Amniotic epithelial cell (primary cell): ENCODE measurements at regions not wholly inside any gene's neighbourhood (a gene's known extent, or its start where the extent isn't known, plus 50 kb on each side); places are given as distances from the start of the nearest gene placed in this dataset.

Experiments
- DNase-seq: peaks from one replicate; pipeline ENCODE4 v3.0.0-alpha.2; 2010; ENCODE audit warnings: low read depth

GRCh38 chr4:38313175-38313574 is 350.8 kb upstream of the KLF3 start:
- no peak for DNase-seq

DNA sequence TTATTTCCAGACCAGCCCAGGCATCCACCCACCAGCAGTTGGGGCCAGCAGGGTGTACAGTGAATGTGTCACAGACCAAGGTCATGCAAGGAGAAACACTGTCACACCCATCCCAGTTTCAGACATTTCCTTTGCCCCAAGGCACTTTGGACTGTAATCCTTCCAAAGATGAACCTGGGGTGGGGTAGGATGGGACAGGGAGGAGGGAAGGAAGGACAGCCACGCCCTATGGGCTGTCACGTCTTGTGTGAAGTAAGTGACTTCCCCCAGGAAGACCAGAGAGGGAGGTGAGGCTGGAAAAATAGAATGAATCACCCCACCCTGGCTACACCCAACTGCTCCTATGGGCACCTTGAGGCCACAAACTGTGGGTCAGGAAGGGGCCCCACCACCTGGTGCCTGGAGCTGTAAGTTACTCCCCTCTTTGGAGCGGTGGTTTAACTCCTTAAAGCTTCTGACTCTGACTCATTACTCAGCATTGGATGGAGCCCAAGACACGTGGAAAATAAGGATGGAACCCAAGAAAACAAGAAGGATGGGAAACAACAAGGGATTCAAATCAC is 349.9 kb upstream of the KLF3 start:
- DNase-seq = peak; percentile 65

DNA sequence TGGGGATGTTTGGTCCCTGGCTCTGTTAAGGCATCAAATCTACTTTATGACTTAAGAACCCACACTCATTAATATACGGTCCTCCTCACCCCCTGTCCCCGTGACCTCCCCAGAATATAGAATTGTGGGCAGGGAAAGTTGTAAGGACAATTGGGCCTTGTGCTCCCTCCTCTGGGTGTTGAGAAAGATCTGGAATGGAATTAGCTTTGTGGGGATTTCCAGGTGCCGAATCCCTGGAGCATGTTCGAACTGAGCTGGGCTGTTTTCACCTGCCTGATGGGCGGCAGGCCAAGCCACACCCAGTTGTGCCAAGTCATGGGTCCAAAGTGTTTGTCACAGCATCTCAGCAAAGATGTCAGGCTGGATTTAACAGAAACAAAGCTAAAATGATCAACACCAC is 349.3 kb upstream of the KLF3 start:
- no peak for DNase-seq

DNA sequence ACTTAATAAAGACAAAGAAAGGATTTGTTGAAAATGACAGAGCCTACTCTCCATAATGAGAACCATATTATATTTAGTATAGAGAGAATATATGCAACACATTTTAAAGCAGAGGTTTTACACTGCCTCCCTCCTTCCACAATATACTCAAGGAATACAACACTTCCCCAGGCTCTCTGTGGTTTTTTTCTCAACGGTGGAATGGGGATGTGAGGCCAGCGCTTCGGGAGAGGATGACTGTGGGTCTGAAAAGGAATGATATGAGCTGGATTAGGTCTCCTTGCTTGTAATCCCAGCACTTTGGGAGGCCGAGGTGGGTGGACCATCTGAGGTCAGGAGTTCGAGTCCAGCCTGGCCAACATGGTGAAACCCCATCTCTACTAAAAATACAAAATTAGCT is 348.7 kb upstream of the KLF3 start:
- DNase-seq = peak; percentile 24

GRCh38 chr4:38316045-38316444 is 348.0 kb upstream of the KLF3 start:
- no peak for DNase-seq

GRCh38 chr4:38317041-38317674 is 346.8 kb upstream of the KLF3 start:
- no peak for DNase-seq

DNA sequence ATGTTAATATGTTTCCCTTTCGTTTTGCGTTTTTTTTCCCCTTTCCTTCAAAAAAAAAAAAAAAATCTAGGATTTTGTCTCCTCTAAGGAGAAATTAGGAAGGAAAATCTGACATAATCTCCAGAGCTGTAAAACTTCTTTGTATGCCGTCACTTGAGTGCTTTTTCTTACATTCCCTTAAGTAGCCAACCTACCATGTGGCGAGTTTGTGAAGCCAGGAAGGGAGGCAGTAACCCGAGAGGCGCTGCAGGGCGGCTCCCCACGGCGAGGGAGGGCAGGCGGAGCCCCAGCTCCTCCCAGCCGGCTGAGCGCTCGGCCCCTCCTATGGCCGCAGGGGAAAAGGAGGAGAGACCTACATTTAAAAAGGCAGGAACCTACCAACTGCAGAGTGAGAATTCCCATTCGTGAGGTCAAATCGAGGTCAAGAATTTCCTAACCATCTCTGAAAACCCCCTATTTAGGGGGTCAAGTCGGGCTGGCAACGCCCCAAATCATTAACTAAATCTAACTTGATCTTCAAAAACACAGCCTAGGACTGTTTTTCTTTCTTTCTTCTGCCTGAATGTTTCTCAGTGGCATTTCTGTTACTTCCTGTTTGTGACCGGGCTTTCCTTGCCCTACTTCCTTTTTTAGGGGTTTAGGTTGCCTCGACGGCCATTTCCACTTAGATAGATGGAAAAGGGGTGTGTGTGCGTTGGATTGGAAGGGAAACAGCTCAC is 345.1 kb upstream of the KLF3 start:
- peak; percentile 95 for DNase-seq

GRCh38 chr4:38319456-38320342 is 344.3 kb upstream of the KLF3 start:
- peak; percentile 79 for DNase-seq

- DNase-seq = no peak
Measured at GRCh38 chr4:38320343-38320695, 343.7 kb upstream of the KLF3 start.

DNA sequence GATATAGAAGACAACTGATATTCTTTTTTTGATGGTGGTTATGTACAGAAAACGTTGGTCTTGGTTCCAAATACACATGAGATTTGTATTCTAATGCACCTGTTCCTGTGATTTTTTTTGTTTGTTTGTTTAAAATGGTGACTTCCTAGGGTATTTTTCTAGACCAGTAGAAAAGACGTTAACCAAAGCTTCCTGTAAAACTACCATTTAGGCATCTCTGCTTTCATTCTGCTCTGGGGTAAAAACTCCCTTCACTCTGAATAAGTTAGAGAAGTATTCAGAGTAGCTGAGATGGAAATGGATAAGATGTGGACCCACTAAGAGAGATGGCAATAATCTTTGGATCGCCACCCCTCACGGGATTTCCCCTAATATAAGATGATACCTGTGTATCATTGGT is 343.2 kb upstream of the KLF3 start:
- DNase-seq = no peak

DNA sequence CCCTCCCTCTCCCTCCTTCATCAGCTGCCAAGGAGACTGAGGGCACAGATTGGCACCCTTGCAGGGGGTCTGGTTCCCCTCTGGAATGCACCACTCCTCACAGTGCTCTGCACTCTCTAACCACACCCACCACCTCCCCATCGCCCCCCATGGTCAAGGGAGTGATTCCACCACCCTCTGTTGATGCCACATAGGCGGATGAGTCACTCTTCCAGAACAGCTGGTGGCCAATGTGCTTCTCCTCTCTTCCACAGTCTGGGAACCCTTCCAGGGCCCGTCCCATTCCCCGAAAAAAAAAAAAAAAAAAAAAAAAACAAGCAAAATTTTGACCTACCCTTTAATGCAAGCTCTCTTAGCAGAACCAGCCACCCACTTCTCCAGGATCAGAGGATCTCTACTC is 341.3 kb upstream of the KLF3 start:
- peak; percentile 55 for DNase-seq

DNA sequence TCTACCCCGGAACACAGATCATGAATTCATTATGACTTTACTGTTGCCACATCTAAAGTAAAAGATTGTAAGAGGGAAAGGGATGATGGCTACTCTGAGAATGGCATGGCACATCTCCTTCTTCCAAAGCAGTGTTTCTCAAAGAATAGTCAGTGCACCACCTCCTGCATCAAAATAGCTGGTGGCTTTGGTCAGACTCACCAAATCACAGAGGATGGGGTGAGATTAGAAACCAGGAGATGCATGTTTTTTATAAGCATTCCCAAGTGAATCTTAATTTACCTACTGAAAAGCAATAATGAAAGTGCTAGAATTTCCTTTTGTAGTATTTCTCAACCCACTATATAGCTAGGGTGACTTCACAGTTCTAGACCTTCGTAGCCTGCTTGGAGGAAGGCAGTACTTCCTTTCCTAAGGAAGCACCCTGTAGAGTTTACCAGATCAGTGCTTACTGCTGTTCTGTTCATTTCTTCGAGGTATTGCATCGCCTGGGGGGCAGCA is 340.8 kb upstream of the KLF3 start:
- peak; percentile 32 for DNase-seq

DNA sequence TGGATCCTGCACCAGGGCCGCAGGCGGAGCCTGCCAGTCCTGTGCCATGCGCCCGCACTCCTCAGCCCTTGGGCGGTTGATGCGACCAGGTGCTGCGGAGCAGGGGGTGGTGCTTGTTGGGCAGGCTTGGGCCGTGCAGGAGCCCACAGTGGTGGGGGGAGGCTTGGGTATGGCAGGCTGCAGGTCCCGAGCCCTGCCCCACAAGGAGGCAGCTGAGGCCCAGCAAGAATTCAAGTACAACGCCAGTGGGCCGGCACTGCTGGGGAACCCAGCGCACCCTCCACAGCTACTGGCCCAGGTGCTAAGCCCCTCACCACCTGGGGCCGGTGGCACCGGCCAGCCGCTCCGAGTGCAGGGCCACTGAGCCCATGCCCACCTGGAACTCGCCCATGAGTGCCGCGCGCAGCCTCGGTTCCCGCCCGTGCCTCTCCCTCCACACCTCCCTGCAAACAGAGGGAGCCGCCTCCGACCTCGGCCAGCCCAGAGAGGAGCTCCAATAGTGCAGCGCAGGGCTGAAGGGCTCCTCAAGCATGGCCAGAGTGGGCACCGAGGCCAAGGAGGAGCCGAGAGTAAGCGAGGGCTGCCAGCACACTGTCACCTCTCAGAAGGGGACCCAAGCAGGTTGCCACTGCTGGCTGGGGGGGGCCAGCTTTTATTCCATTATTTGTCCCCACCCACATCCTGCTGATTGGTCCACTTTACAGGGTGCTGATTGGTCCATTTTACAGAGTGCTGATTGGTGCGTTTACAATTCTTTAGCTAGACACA is 339.0 kb upstream of the KLF3 start:
- no peak for DNase-seq

GRCh38 chr4:38325629-38325913 is 338.4 kb upstream of the KLF3 start:
- no peak for DNase-seq

DNA sequence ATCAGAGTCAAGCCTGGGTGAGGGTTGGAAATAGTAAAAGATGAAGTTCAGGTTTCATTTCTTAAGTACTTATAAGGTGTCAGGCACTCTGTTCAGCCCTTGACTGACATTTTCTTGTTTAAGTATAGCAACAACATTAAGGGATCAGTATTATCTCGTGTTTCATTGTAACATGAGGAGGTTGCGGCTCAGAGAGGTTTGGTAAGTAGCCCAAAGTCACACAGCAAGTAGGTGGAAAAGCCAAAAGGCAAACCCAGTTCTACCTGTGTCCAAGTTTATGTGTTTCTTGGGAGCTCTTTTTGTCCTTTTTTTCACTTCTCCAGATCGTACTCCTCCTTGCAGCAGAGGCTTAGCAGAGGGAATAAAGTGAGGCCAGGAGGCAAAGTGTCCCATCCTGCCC is 337.5 kb upstream of the KLF3 start:
- DNase-seq = no peak

DNA sequence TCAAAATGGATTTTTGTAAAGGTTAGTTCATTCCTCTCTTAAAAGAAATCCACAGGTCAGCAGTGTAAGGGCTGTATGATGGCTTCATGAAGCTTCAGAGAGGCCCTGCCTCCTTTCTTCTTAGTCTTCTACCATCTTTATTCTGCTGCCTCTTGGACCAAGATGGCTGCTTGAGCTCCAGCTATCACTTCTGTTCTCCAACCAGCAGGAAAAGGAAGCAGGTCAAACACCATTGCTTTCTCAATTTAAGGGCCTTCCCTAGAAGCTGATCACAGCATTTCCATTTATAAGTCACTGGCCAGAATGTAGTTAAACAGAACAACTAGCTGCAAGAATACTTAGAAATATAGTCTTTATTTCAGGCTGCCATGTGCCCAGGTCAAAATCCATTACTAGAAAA is 336.8 kb upstream of the KLF3 start:
- no peak for DNase-seq

- no peak for DNase-seq
Measured at GRCh38 chr4:38328989-38329729, 334.8 kb upstream of the KLF3 start.

- no peak for DNase-seq
Measured at GRCh38 chr4:38330321-38330720, 333.7 kb upstream of the KLF3 start.

DNA sequence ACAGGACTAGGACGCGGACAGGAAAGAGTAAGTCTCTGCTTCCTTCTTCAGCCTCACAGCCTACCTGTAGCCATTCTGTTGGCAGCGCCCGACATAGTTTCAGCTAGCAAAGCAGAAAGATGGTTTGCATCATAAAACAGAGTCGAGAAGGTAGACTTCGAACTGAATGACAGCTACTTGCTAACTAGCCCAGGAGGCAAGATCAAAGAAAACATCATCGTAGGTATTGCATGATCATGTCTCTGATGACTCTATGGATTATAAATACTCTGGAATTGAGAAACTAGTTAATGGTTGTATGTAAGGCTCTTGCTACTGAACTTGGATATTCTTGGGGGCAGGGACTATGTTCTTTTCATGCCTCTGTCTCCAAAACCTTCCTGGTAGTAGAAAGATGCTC is 333.1 kb upstream of the KLF3 start:
- DNase-seq = no peak

GRCh38 chr4:38332699-38333098 is 331.3 kb upstream of the KLF3 start:
- no peak for DNase-seq

- DNase-seq = no peak
Measured at GRCh38 chr4:38333219-38333618, 330.8 kb upstream of the KLF3 start.
